Mesenchymal stem cell (in vitro differentiated cells and primary cell): ENCODE measurements at regions not wholly inside any gene's neighbourhood (a gene's known extent, or its start where the extent isn't known, plus 50 kb on each side); places are given as distances from the start of the nearest gene placed in this dataset.

ENCODE experiments used
- DNase-seq: peaks from one replicate; pipeline ENCODE4 v3.0.0-alpha.2; 2013
- H2AFZ ChIP-seq: one replicate; pipeline ENCODE4 v1.6.1; 2013; ENCODE audit warnings: low read depth, mild to moderate bottlenecking, control low read depth, inconsistent platforms, low read length, moderate library complexity
- H2AK5ac ChIP-seq: 2 replicates; pipeline ENCODE4 v1.6.1; 2013; ENCODE audit warnings: low read length, moderate library complexity, mild to moderate bottlenecking, inconsistent platforms; ENCODE audit not compliant: severe bottlenecking
- H2BK120ac ChIP-seq: one replicate; pipeline ENCODE4 v1.6.1; 2013; ENCODE audit warnings: low read depth, mild to moderate bottlenecking, inconsistent platforms, low read length, moderate library complexity
- H2BK12ac ChIP-seq, 2 experiments: one replicate each; pipeline ENCODE4 v1.6.1; 2013; ENCODE audit warnings: inconsistent platforms in 2 of 2, low read length in 2 of 2, mild to moderate bottlenecking in 2 of 2, moderate library complexity in 2 of 2, control low read depth in 1 of 2
- H2BK15ac ChIP-seq: one replicate; pipeline ENCODE4 v1.6.1; 2013; ENCODE audit warnings: mild to moderate bottlenecking, low read depth, inconsistent platforms; ENCODE audit not compliant: poor library complexity, severe bottlenecking
- H2BK5ac ChIP-seq: 2 replicates; pipeline ENCODE4 v1.6.1; 2013; ENCODE audit warnings: low read depth, mild to moderate bottlenecking, low read length, control low read depth, inconsistent platforms; ENCODE audit not compliant: poor library complexity, severe bottlenecking
- H3K14ac ChIP-seq, 2 experiments: one replicate each; pipeline ENCODE4 v1.6.1; 2013; ENCODE audit warnings: inconsistent platforms in 2 of 2, low read length in 2 of 2, control low read depth in 1 of 2, mild to moderate bottlenecking in 1 of 2, moderate library complexity in 1 of 2
- H3K18ac ChIP-seq, 2 experiments: one replicate each; pipeline ENCODE4 v1.6.1; 2013; ENCODE audit warnings: inconsistent platforms in 2 of 2, low read length in 2 of 2, control low read depth in 1 of 2, low read depth in 1 of 2, mild to moderate bottlenecking in 1 of 2
- H3K23ac ChIP-seq, 2 experiments: one replicate each; pipeline ENCODE4 v1.6.1; 2013; ENCODE audit warnings: inconsistent platforms in 2 of 2, low read length in 2 of 2, mild to moderate bottlenecking in 2 of 2, moderate library complexity in 2 of 2, control low read depth in 1 of 2
- H3K27ac ChIP-seq: 2 replicates; pipeline ENCODE4 v1.5.1; 2013; ENCODE audit warnings: mild to moderate bottlenecking, moderate library complexity, low read length, control low read depth, inconsistent platforms; ENCODE audit not compliant: poor library complexity, severe bottlenecking
- H3K27me3 ChIP-seq, 2 experiments: 2 replicates each; pipeline versions ENCODE4 v1.6.1 to v1.7.0; 2013; ENCODE audit warnings: low read length in 2 of 2, mild to moderate bottlenecking in 2 of 2, moderate library complexity in 2 of 2, control low read depth in 1 of 2, inconsistent platforms in 1 of 2; ENCODE audit not compliant: control insufficient read depth in 1 of 2, insufficient read depth in 1 of 2
- H3K36me3 ChIP-seq, 2 experiments: 2 replicates each; pipeline versions ENCODE4 v1.6.1 to v1.7.0; 2013; ENCODE audit warnings: low read length in 2 of 2, control low read depth in 1 of 2, inconsistent platforms in 1 of 2, low read depth in 1 of 2, mild to moderate bottlenecking in 1 of 2; ENCODE audit not compliant: insufficient read depth in 2 of 2, control insufficient read depth in 1 of 2
- H3K4ac ChIP-seq, 2 experiments: one replicate each; pipeline ENCODE4 v1.6.1; 2013; ENCODE audit warnings: inconsistent platforms in 2 of 2, low read length in 2 of 2, mild to moderate bottlenecking in 2 of 2, moderate library complexity in 2 of 2, control low read depth in 1 of 2, low read depth in 1 of 2
- H3K4me1 ChIP-seq: 2 replicates; pipeline ENCODE4 v1.6.1; 2013; ENCODE audit warnings: low read depth, low read length, control low read depth; ENCODE audit not compliant: control insufficient read depth, insufficient read depth
- H3K4me2 ChIP-seq: 2 replicates; pipeline ENCODE4 v1.6.1; 2013; ENCODE audit warnings: low read length, mild to moderate bottlenecking, inconsistent platforms; ENCODE audit not compliant: poor library complexity, severe bottlenecking
- H3K4me3 ChIP-seq, 2 experiments: 2 replicates each; pipeline versions ENCODE4 v1.5.1 to v1.7.0; 2013; ENCODE audit warnings: low read length in 2 of 2, mild to moderate bottlenecking in 2 of 2, control low read depth in 1 of 2, low read depth in 1 of 2; ENCODE audit not compliant: insufficient read depth in 1 of 2
- H3K79me1 ChIP-seq: replicated peaks from 2 replicates; pipeline ENCODE4 v1.6.1; 2013; ENCODE audit warnings: mild to moderate bottlenecking, control low read depth, low read length, inconsistent platforms; ENCODE audit not compliant: poor library complexity, severe bottlenecking
- H3K9ac ChIP-seq: 2 replicates; pipeline ENCODE4 v1.7.0; 2013; ENCODE audit warnings: mild to moderate bottlenecking, low read length, moderate library complexity
- H3K9me3 ChIP-seq: 2 replicates; pipeline ENCODE4 v1.7.0; 2013; ENCODE audit warnings: mild to moderate bottlenecking, low read length; ENCODE audit not compliant: control insufficient read depth
- H4K8ac ChIP-seq: one replicate; pipeline ENCODE4 v1.6.1; 2013; ENCODE audit warnings: inconsistent platforms, mild to moderate bottlenecking, low read length, moderate library complexity
- H4K91ac ChIP-seq: one replicate; pipeline ENCODE4 v1.6.1; 2013; ENCODE audit warnings: mild to moderate bottlenecking, low read length, inconsistent platforms
- WGBS: methylation state at CpG from one replicate; pipeline ENCODE4 v1.1.7; 2013; ENCODE audit warnings: mixed read lengths; 5-methylcytosine and 5-hydroxymethylcytosine counted together

GRCh38 chr5:4159681-4160080, 564.0 kb downstream of the IRX1 start:
- Histone ChIP-seq H2BK15ac (no peak overlapping the region), H3K4me3 (no peak overlapping the region), H2BK120ac (no peak overlapping the region), H2AFZ (no peak overlapping the region), H3K27me3 (no peaks in the 10 kb centered on the region), H3K18ac (no peak overlapping the region), H3K9me3 (peaks cover 24% of the 10 kb centered on the region), H3K9ac (no peak overlapping the region), H3K23ac (no peak overlapping the region), H4K91ac (no peak overlapping the region), H2BK5ac (no peak overlapping the region), H2AK5ac (no peak overlapping the region), H2BK12ac (no peak overlapping the region), H3K4me2 (no peak overlapping the region), H3K4ac (no peak overlapping the region), H4K8ac (no peak overlapping the region), H3K36me3 (no peaks in the 10 kb centered on the region), H3K14ac (no peak overlapping the region), H3K4me1 (no peaks in the 10 kb centered on the region), H3K27ac (no peak overlapping the region), H3K79me1 (no peaks in the 10 kb centered on the region)
- WGBS = 65% methylated on average over 4 of the region's 5 CpGs
- no peak for DNase-seq

- no peak overlapping the region for H3K4me2 ChIP-seq
Measured at GRCh38 chr5:4164167-4164566, 568.5 kb downstream of the IRX1 start.

GRCh38 chr5:4180703-4181102, 585.1 kb downstream of the IRX1 start:
- Histone ChIP-seq H3K14ac (no peak overlapping the region), H3K23ac (no peak overlapping the region), H3K4me2 (no peak overlapping the region), H2BK5ac (no peak overlapping the region), H2AK5ac (no peak overlapping the region), H2BK15ac (no peak overlapping the region), H4K91ac (no peak overlapping the region), H4K8ac (no peak overlapping the region), H3K4me1 (no peaks in the 10 kb centered on the region), H2AFZ (no peak overlapping the region), H3K79me1 (no peaks in the 10 kb centered on the region), H3K27me3 (no peaks in the 10 kb centered on the region), H3K4ac (no peak overlapping the region), H3K9me3 (peaks cover 58% of the 10 kb centered on the region), H3K36me3 (no peaks in the 10 kb centered on the region), H3K27ac (no peak overlapping the region), H3K4me3 (no peak overlapping the region), H3K9ac (no peak overlapping the region), H2BK120ac (no peak overlapping the region), H2BK12ac (no peak overlapping the region), H3K18ac (no peak overlapping the region)
- DNase-seq = no peak
- WGBS = 73% methylated on average over 5 of the region's 5 CpGs

More at GRCh38 chr5:4164167-4164566, 568.5 kb downstream of the IRX1 start:
- Histone ChIP-seq H3K4ac (no peak overlapping the region), H3K9me3 (peaks cover 13% of the 10 kb centered on the region), H3K14ac (no peak overlapping the region), H2BK5ac (no peak overlapping the region), H2BK15ac (no peak overlapping the region), H2AFZ (no peak overlapping the region), H3K18ac (no peak overlapping the region), H4K91ac (no peak overlapping the region), H2BK12ac (no peak overlapping the region), H3K4me1 (no peaks in the 10 kb centered on the region), H2BK120ac (no peak overlapping the region), H3K27me3 (no peaks in the 10 kb centered on the region), H3K27ac (no peak overlapping the region), H3K9ac (no peak overlapping the region), H2AK5ac (no peak overlapping the region), H3K23ac (no peak overlapping the region), H4K8ac (no peak overlapping the region), H3K36me3 (no peaks in the 10 kb centered on the region), H3K79me1 (no peaks in the 10 kb centered on the region), H3K4me3 (no peak overlapping the region)
- no peak for DNase-seq
- 80% methylated on average over 6 of the region's 6 CpGs for WGBS

GRCh38 chr5:4182144-4182543, 586.5 kb downstream of the IRX1 start:
- no peak overlapping the region for H2BK120ac ChIP-seq
- H2BK5ac ChIP-seq = no peak overlapping the region
- no peak overlapping the region for H3K23ac ChIP-seq

More at GRCh38 chr5:4182144-4182543, 586.5 kb downstream of the IRX1 start:
- no peaks in the 10 kb centered on the region for H3K27me3 ChIP-seq
- no peak overlapping the region for H4K8ac ChIP-seq
- no peaks in the 10 kb centered on the region for H3K4me1 ChIP-seq
- no peak overlapping the region for H3K27ac ChIP-seq
- H3K36me3 ChIP-seq = no peaks in the 10 kb centered on the region
- no peak overlapping the region for H3K9ac ChIP-seq
- no peak overlapping the region for H3K4ac ChIP-seq
- DNase-seq = no peak
- H3K4me2 ChIP-seq = no peak overlapping the region
- no peak overlapping the region for H2BK15ac ChIP-seq
- peaks cover 60% of the 10 kb centered on the region for H3K9me3 ChIP-seq
- H3K79me1 ChIP-seq = no peaks in the 10 kb centered on the region
- 82% methylated on average over 5 of the region's 5 CpGs for WGBS
- no peak overlapping the region for H3K14ac ChIP-seq
- H2AFZ ChIP-seq = no peak overlapping the region
- H2AK5ac ChIP-seq = no peak overlapping the region
- H3K18ac ChIP-seq = no peak overlapping the region
- H3K4me3 ChIP-seq = no peak overlapping the region
- H2BK12ac ChIP-seq = no peak overlapping the region
- no peak overlapping the region for H4K91ac ChIP-seq
